Vagina (tissue), 2 donors: ENCODE measurements at regions not wholly inside any gene's neighbourhood (a gene's known extent, or its start where the extent isn't known, plus 50 kb on each side); places are given as distances from the start of the nearest gene placed in this dataset.

ENCODE experiments used
- POLR2A ChIP-seq, 2 donors: fragments of 450-650 bp; IDR thresholded peaks; one replicate each; pipeline ENCODE4 v1.6.1; 2017; ENCODE audit warnings: antibody characterized with exemption in 2 of 2, mild to moderate bottlenecking in 2 of 2, moderate library complexity in 2 of 2
- POLR2AphosphoS5 ChIP-seq, 2 donors: sonication (generic); formaldehyde crosslinking; IDR thresholded peaks; one replicate each; pipeline ENCODE4 v1.9.0; 2017; ENCODE audit warnings: antibody characterized with exemption in 2 of 2, mild to moderate bottlenecking in 2 of 2, low read depth in 1 of 2; ENCODE audit not compliant: insufficient read depth in 1 of 2
- TF ChIP-seq, protein P1 (sequence below), 3 experiments: fragments of 450-650 bp in 2 of 3; fragments of 200-600 bp in 1 of 3; sonication (generic) in 1 of 3; IDR thresholded peaks; one replicate each; pipeline ENCODE4 v1.5.1; 2017 to 2019; ENCODE audit warnings: antibody characterized with exemption in 3 of 3, mild to moderate bottlenecking in 2 of 3, moderate library complexity in 2 of 3

DNA sequence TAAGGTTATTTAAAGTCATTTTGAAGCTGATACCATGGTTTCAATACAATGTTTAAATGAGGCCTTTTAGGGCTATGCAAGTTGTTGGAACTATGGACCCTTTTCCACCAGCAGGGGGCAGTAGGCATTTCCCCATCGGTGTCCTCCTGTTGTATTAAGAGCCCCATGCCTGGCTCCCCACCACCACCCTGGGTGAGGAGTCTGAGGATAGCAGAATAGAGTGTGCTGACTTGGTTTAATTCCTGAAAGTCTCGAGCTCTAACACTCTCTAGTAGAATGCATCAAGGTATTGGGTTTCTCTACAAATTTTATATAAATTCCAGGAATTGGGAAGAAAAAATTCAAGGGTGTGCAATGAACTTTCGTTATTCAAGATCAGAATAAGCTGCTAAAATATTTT lies 234.8 kb upstream of the JADE1 start:
- TF ChIP-seq, protein P1, sequence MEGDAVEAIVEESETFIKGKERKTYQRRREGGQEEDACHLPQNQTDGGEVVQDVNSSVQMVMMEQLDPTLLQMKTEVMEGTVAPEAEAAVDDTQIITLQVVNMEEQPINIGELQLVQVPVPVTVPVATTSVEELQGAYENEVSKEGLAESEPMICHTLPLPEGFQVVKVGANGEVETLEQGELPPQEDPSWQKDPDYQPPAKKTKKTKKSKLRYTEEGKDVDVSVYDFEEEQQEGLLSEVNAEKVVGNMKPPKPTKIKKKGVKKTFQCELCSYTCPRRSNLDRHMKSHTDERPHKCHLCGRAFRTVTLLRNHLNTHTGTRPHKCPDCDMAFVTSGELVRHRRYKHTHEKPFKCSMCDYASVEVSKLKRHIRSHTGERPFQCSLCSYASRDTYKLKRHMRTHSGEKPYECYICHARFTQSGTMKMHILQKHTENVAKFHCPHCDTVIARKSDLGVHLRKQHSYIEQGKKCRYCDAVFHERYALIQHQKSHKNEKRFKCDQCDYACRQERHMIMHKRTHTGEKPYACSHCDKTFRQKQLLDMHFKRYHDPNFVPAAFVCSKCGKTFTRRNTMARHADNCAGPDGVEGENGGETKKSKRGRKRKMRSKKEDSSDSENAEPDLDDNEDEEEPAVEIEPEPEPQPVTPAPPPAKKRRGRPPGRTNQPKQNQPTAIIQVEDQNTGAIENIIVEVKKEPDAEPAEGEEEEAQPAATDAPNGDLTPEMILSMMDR (IDR thresholded peaks at IDR 0.05), result peak in 1 of 3 experiments; percentile 28
- TF ChIP-seq POLR2A (IDR thresholded peaks at IDR 0.05), result no peak
- no peak for TF ChIP-seq POLR2AphosphoS5 (IDR thresholded peaks at IDR 0.05; ENCODE audit: insufficient read depth in 1 of 2, low read depth in 1 of 2)
